Kidney epithelial cell (primary cell): ENCODE measurements at regions not wholly inside any gene's neighbourhood (a gene's known extent, or its start where the extent isn't known, plus 50 kb on each side); places are given as distances from the start of the nearest gene placed in this dataset.

Experiments used
- DNase-seq: peaks from one replicate; pipeline ENCODE4 v3.0.0-alpha.2; 2010; ENCODE audit warnings: low read depth
- H3K27me3 ChIP-seq: 2 replicates; pipeline ENCODE4 v1.6.0; 2011; ENCODE audit warnings: low read length; ENCODE audit not compliant: control insufficient read depth, insufficient read depth
- H3K36me3 ChIP-seq: 2 replicates; pipeline ENCODE4 v1.5.1; 2011; ENCODE audit warnings: low read length; ENCODE audit not compliant: control insufficient read depth, insufficient read depth
- H3K4me3 ChIP-seq: 2 replicates; pipeline ENCODE4 v1.5.1; 2011; ENCODE audit warnings: low read depth, mild to moderate bottlenecking, control low read depth, low read length
- TF ChIP-seq, protein P1 (sequence below): IDR thresholded peaks from 2 replicates; pipeline ENCODE4 v1.5.1; 2011; ENCODE audit warnings: mild to moderate bottlenecking, moderate library complexity, low read length, control low read depth, inconsistent platforms; ENCODE audit not compliant: insufficient read depth, poor library complexity, severe bottlenecking

DNA sequence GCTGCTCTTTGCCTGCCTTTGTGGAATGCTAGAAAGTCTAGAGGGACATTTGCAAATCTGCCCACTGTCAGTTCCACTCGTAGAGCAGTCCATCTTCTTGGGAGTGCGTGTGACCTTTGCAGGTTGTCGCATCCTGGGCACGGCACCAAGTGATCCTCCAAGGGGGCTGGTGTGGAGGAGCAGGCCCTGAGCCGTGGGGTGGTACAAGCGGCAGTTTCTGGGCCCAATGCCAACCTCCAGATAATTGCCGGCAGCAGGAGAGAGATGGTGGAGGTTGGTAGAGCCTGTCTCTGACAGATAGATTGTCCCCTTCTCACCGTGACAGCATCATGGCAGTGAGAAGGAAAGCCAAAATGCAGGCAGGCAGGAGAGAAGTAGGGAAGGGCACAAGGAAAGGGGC is 150.7 kb upstream of the SLC14A2 start:
- DNase-seq = no peak
- Histone ChIP-seq H3K36me3 (no peaks in the 10 kb centered on the region), H3K4me3 (no peak overlapping the region), H3K27me3 (no peaks in the 10 kb centered on the region)
- TF ChIP-seq, protein P1, sequence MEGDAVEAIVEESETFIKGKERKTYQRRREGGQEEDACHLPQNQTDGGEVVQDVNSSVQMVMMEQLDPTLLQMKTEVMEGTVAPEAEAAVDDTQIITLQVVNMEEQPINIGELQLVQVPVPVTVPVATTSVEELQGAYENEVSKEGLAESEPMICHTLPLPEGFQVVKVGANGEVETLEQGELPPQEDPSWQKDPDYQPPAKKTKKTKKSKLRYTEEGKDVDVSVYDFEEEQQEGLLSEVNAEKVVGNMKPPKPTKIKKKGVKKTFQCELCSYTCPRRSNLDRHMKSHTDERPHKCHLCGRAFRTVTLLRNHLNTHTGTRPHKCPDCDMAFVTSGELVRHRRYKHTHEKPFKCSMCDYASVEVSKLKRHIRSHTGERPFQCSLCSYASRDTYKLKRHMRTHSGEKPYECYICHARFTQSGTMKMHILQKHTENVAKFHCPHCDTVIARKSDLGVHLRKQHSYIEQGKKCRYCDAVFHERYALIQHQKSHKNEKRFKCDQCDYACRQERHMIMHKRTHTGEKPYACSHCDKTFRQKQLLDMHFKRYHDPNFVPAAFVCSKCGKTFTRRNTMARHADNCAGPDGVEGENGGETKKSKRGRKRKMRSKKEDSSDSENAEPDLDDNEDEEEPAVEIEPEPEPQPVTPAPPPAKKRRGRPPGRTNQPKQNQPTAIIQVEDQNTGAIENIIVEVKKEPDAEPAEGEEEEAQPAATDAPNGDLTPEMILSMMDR = no peak

DNA sequence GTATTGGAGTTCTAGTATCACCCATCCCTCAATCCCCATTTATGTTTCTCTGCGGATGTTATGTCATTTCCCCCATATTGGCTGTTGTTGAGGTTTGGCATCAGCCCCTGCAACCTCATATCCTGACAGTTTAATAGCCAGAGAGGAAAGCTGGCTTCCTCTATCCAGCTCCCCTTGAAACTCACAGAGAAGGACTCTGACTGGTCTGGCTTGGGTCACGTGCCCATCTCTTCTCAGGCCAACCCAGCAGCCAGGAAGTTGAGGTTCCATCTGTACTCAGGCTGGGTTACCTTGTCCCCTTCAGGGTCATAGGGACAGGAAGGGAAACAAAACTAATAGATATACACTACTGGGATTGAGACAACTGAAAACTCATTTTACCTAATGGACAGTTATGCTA is 148.0 kb upstream of the SLC14A2 start:
- no peak for DNase-seq
- TF ChIP-seq, protein P1 = no peak
- H3K4me3 ChIP-seq = no peak overlapping the region
- H3K36me3 ChIP-seq = no peaks in the 10 kb centered on the region
- H3K27me3 ChIP-seq = no peaks in the 10 kb centered on the region

DNA sequence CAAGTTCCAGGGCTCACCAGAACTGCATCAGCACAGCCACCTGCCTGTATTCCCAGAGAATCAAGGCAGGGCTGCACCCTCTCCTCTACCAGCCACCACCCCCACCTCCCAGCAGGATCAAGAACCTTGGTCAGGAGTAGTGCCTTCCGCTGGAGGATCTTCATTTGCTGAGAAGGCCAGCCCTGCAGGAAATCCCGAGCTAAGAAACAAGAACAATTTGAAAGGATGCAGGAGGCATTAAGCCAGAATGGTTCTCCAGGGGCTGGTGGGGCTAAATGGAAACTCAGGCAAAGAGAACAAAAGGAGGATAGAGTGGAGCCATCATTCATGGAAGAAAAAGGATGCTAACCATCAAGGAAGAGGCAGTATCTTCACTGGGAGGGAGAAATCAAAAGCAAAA is 147.3 kb upstream of the SLC14A2 start:
- no peak overlapping the region for H3K4me3 ChIP-seq
- H3K36me3 ChIP-seq = no peaks in the 10 kb centered on the region
- TF ChIP-seq, protein P1 = no peak
- no peak for DNase-seq
- H3K27me3 ChIP-seq = no peaks in the 10 kb centered on the region

DNA sequence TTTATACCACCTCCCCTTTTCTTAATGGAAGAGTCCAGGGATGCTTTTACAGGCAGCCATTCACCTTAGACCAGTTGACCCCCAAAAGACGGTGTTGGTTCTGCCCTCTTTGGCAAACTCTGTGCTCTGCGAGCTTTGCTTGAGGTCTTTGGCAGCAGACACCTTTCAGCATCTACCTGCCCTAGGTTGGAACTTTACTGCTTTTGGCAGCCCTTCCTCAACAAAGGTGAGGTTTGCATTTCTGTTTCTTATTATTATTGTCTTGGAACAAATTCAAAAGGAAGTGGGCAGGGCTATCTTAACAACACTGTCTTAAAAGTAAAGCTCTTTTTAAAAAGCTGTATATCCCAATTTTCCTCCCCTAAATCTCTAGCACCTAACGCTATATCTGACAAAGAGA is 136.4 kb upstream of the SLC14A2 start:
- Histone ChIP-seq H3K4me3 (no peak overlapping the region), H3K36me3 (no peaks in the 10 kb centered on the region), H3K27me3 (no peaks in the 10 kb centered on the region)
- TF ChIP-seq, protein P1 = no peak
- no peak for DNase-seq

DNA sequence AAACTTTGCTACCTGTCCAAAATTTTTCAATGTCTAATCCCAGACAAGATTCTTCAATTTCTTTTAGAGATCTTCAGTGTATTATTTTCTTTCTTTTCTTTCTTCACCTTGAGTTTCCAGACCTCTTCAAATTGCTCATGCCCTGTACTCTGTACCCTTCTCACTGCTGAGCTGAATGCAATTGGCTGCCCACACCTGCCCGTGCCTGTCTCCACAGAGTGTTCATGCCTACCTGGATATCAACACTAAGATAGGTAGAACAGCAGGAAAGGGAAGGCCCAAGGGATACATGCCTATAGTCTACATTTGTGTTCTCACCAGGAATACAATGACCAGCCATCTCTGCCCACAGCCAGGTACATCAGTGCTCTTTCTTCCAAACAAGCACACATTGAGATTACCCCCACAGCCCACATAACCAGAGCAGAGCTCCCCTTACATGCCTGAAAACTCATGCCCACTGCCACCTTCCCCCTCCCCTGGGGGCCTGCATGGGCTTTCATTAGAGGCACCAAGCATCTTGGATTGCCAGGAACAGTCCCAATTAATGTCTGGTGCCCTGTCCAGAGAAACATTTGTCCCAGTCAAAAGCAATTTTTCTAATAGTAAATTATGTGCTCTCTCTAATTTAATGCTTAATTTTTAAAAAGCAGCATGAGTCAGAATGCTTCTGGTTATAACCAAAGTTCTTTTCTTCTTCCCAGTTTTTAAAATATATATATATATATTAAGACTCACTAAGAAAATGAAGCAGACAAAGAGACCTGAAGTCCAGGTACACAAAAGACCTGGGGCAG is 134.9 kb upstream of the SLC14A2 start:
- Histone ChIP-seq H3K36me3 (no peaks in the 10 kb centered on the region), H3K4me3 (no peak overlapping the region), H3K27me3 (no peaks in the 10 kb centered on the region)
- TF ChIP-seq, protein P1 = no peak
- DNase-seq = no peak

DNA sequence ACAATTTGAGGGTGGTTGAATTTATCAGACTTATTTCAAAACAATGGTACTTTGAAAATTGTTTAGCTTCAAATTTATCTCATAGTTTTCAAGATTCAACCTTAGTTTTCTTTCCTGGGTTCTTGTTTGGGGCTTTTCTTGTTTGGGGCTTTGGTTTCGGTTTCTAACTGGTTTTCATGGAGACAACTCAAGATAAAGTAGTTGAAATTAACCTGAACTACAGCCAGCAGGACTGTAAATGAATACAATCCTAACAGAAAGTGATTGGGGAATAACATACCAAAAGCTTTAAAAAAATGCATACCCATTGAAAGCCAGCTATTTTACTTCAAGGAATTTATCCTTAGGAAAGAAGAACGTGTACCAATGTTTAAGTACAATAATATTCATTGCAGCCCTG is 133.5 kb upstream of the SLC14A2 start:
- TF ChIP-seq, protein P1 = no peak
- Histone ChIP-seq H3K36me3 (no peaks in the 10 kb centered on the region), H3K27me3 (no peaks in the 10 kb centered on the region), H3K4me3 (no peak overlapping the region)
- no peak for DNase-seq
